GM12892 (cell line): ENCODE measurements at regions not wholly inside any gene's neighbourhood (a gene's known extent, or its start where the extent isn't known, plus 50 kb on each side); places are given as distances from the start of the nearest gene placed in this dataset.

Experiments used
- POLR2A ChIP-seq: IDR thresholded peaks from 2 replicates; pipeline ENCODE4 v1.6.1; 2011; ENCODE audit warnings: low read depth, low read length, control low read depth
- POLR2AphosphoS5 ChIP-seq: IDR thresholded peaks from 2 replicates; pipeline ENCODE4 v1.6.1; 2011; ENCODE audit warnings: low read depth, low read length, control low read depth

- TF ChIP-seq POLR2AphosphoS5 (no peak), POLR2A (no peak)
These were observed 1159.6 kb upstream of the EPHA6 start for GRCh38 chr3:95654570-95655362.
